ENCODE measurements at regions not wholly inside any gene's neighbourhood (a gene's known extent, or its start where the extent isn't known, plus 50 kb on each side); places are given as distances from the start of the nearest gene placed in this dataset.

- Histone ChIP-seq H3K4me1 (ENCODE audit: insufficient read depth, low read length) (no peaks in the 10 kb centered on the region), H3K9ac (ENCODE audit: extremely low read depth, insufficient read length, low read length) (no peak overlapping the region), H2BK20ac (ENCODE audit: low read depth, low read length, poor library complexity, severe bottlenecking) (no peak overlapping the region), H3K56ac (ENCODE audit: insufficient read length, low read depth, low read length) (no peak overlapping the region), H4K8ac (replicated peaks; ENCODE audit: insufficient read length, low read depth, low read length) (no peak overlapping the region), H3K79me2 (ENCODE audit: insufficient read depth, low read length) (no peaks in the 10 kb centered on the region), H4K5ac (ENCODE audit: insufficient read length, low read depth, low read length) (no peak overlapping the region), H2AFZ (ENCODE audit: low read length) (no peak overlapping the region), H3K9me3 (ENCODE audit: control insufficient read depth, low read depth, low read length) (no peaks in the 10 kb centered on the region), H3K4ac (ENCODE audit: low read depth, low read length) (no peak overlapping the region), H3K79me1 (ENCODE audit: insufficient read depth, low read depth, low read length, poor library complexity, severe bottlenecking) (no peaks in the 10 kb centered on the region), H4K20me1 (ENCODE audit: control insufficient read depth, insufficient read depth, insufficient read length) (no peaks in the 10 kb centered on the region), H2BK15ac (ENCODE audit: low read depth, low read length) (no peak overlapping the region), H3K14ac (ENCODE audit: insufficient read depth, low read length) (no peak overlapping the region), H3T11ph (ENCODE audit: low read length) (no peak overlapping the region), H2BK120ac (ENCODE audit: low read depth, low read length, poor library complexity, severe bottlenecking) (no peak overlapping the region), H4K91ac (ENCODE audit: insufficient read length, low read depth, low read length) (no peak overlapping the region), H3K27me3 (ENCODE audit: insufficient read depth, low read length) (no peaks in the 10 kb centered on the region), H3K18ac (ENCODE audit: insufficient read length, low read depth, low read length) (no peak overlapping the region), H3K23ac (ENCODE audit: insufficient read length, low read depth, low read length) (no peak overlapping the region), H2BK12ac (ENCODE audit: insufficient read length, low read depth, low read length) (no peak overlapping the region), H2AK5ac (ENCODE audit: insufficient read length, low read length) (no peak overlapping the region), H3K27ac (ENCODE audit: insufficient read length, low read depth, low read length) (no peak overlapping the region), H3K23me2 (ENCODE audit: insufficient read length, low read depth, low read length, poor library complexity, severe bottlenecking) (no peaks in the 10 kb centered on the region), H2BK5ac (ENCODE audit: insufficient read length, low read length) (no peak overlapping the region), H3K4me2 (ENCODE audit: insufficient read depth, insufficient read length, low read length) (no peak overlapping the region)
- DNase-seq = no peak
- Mint-ChIP-seq H3K27me3 (ENCODE audit: low read depth) (no peaks in the 10 kb centered on the region), H3K4me1 (peaks cover 0 to 7% of the 10 kb centered on the region in 2 experiments; a peak in 2 of 4 replicates), H3K4me3 (no peak overlapping the region), H3K36me3 (ENCODE audit: insufficient read depth in 1 of 3, low read depth in 3 of 3) (no peaks in the 10 kb centered on the region), H3K27ac (no peak overlapping the region), H3K9me3 (no peaks in the 10 kb centered on the region)
- TF ChIP-seq, protein P1, sequence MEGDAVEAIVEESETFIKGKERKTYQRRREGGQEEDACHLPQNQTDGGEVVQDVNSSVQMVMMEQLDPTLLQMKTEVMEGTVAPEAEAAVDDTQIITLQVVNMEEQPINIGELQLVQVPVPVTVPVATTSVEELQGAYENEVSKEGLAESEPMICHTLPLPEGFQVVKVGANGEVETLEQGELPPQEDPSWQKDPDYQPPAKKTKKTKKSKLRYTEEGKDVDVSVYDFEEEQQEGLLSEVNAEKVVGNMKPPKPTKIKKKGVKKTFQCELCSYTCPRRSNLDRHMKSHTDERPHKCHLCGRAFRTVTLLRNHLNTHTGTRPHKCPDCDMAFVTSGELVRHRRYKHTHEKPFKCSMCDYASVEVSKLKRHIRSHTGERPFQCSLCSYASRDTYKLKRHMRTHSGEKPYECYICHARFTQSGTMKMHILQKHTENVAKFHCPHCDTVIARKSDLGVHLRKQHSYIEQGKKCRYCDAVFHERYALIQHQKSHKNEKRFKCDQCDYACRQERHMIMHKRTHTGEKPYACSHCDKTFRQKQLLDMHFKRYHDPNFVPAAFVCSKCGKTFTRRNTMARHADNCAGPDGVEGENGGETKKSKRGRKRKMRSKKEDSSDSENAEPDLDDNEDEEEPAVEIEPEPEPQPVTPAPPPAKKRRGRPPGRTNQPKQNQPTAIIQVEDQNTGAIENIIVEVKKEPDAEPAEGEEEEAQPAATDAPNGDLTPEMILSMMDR (conservative IDR thresholded peaks at IDR 0.05) = no peak
- WGBS (ENCODE audit: extremely low coverage, insufficient read length, low lambda C conversion rate) = no CpG with 5 or more reads among the region's 1 CpG
These were observed 507.5 kb upstream of the STXBP6 start for GRCh38 chr14:25557466-25557865.
